H1 (cell line): ENCODE measurements at regions not wholly inside any gene's neighbourhood (a gene's known extent, or its start where the extent isn't known, plus 50 kb on each side); places are given as distances from the start of the nearest gene placed in this dataset.

Experiments
- CTCF ChIA-PET: fragments of 300-600 bp; sonication (Branson Sonifier 250); formaldehyde crosslinking; loops from one replicate; lab custom pipeline; 2021; ENCODE audit not compliant: partially characterized antibody; lab: Charles Lee
- POLR2A ChIA-PET: fragments of 300-600 bp; sonication (Branson Sonifier 250); formaldehyde crosslinking; loops from one replicate; lab custom pipeline; 2021; ENCODE audit warnings: inconsistent platforms; ENCODE audit not compliant: partially characterized antibody; lab: Charles Lee
- DNase-seq, 2 experiments: peaks; one replicate each; pipeline versions ENCODE4 v3.0.0 to v3.0.0-alpha.2; 2010 to 2022; ENCODE audit warnings: low spot score in 2 of 2, low read depth in 1 of 2, mixed read lengths in 1 of 2
- FAIRE-seq: peaks from 2 replicates; lab custom pipeline; 2011; peaks lifted over from hg19 to GRCh38; lab: Jason Lieb, UNC
- H2AFZ ChIP-seq: 2 replicates; pipeline ENCODE4 v1.8.1; 2012; ENCODE audit warnings: low read length, inconsistent platforms
- H2AK5ac ChIP-seq: 2 replicates; pipeline ENCODE4 v1.6.1; 2013; ENCODE audit warnings: low read depth, low read length
- H2BK120ac ChIP-seq: replicated peaks from 2 replicates; pipeline ENCODE3; 2013; ENCODE audit warnings: low read depth, low read length, inconsistent platforms
- H2BK12ac ChIP-seq: 2 replicates; pipeline ENCODE4 v1.6.1; 2013; ENCODE audit warnings: low read depth, low read length
- H2BK15ac ChIP-seq: 2 replicates; pipeline ENCODE4 v1.6.1; 2013; ENCODE audit warnings: low read length
- H2BK20ac ChIP-seq: 2 replicates; pipeline ENCODE4 v1.6.1; 2013; ENCODE audit warnings: low read length
- H2BK5ac ChIP-seq: 2 replicates; pipeline ENCODE4 v1.6.1; 2013; ENCODE audit warnings: low read depth, low read length
- H3K14ac ChIP-seq: 2 replicates; pipeline ENCODE4 v1.6.1; 2013; ENCODE audit warnings: inconsistent platforms; ENCODE audit not compliant: insufficient read length
- H3K18ac ChIP-seq: 2 replicates; pipeline ENCODE4 v1.6.1; 2013; ENCODE audit warnings: low read length; ENCODE audit errors: extremely low read depth
- H3K23ac ChIP-seq: 2 replicates; pipeline ENCODE4 v1.6.1; 2013; ENCODE audit warnings: inconsistent platforms; ENCODE audit not compliant: insufficient read length
- H3K23me2 ChIP-seq: 2 replicates; pipeline ENCODE4 v1.6.1; 2013; ENCODE audit warnings: low read depth, low read length
- H3K27ac ChIP-seq: 2 replicates; pipeline ENCODE4 v1.6.1; 2011; ENCODE audit warnings: low read depth, low read length, inconsistent platforms
- H3K27me3 ChIP-seq, 4 experiments: replicated peaks in 1 of 4; 1 replicate in 1 of 4; 2 replicates in 3 of 4; pipeline versions ENCODE4 v1.6.1 to v1.8.1; 2011 to 2013; ENCODE audit warnings: low read length in 3 of 4, mild to moderate bottlenecking in 3 of 4, inconsistent platforms in 2 of 4, mixed read lengths in 2 of 4, moderate library complexity in 1 of 4; ENCODE audit not compliant: control insufficient read depth in 3 of 4, insufficient read depth in 3 of 4; ENCODE audit errors: extremely low read depth in 1 of 4
- H3K36me3 ChIP-seq, 4 experiments: 2 replicates each; pipeline versions ENCODE4 v1.6.1 to v1.8.1; 2011 to 2013; ENCODE audit warnings: mild to moderate bottlenecking in 4 of 4, low read length in 3 of 4, moderate library complexity in 2 of 4, control low read depth in 1 of 4, inconsistent platforms in 1 of 4; ENCODE audit not compliant: insufficient read depth in 4 of 4, control insufficient read depth in 2 of 4
- H3K4ac ChIP-seq: replicated peaks from 2 replicates; pipeline ENCODE3; 2013; ENCODE audit warnings: low read length, low read depth, mixed read lengths, inconsistent platforms; ENCODE audit not compliant: insufficient read length
- H3K4me1 ChIP-seq, 4 experiments: replicated peaks in 1 of 4; 1 replicate in 1 of 4; 2 replicates in 3 of 4; pipeline versions ENCODE4 v1.6.1 to v1.8.1; 2011 to 2013; ENCODE audit warnings: low read length in 3 of 4, inconsistent platforms in 2 of 4, mixed read lengths in 1 of 4; ENCODE audit not compliant: insufficient read depth in 4 of 4, control insufficient read depth in 3 of 4
- H3K4me2 ChIP-seq, 2 experiments: 2 replicates each; pipeline versions ENCODE4 v1.6.1 to v1.8.1; 2011 to 2013; ENCODE audit warnings: low read depth in 2 of 2, low read length in 2 of 2, control low read depth in 1 of 2, inconsistent platforms in 1 of 2, mild to moderate bottlenecking in 1 of 2; ENCODE audit not compliant: insufficient read depth in 1 of 2
- H3K4me3 ChIP-seq, 4 experiments: fragments of 200-600, 300-600 bp in 1 of 4; sonication (generic), shearing (Covaris generic), sonication (Bioruptor Twin) in 1 of 4; 2 replicates each; pipeline versions ENCODE4 v1.5.1 to v1.8.1; 2011 to 2016; ENCODE audit warnings: low read length in 4 of 4, low read depth in 3 of 4, control low read depth in 2 of 4, inconsistent platforms in 2 of 4, mild to moderate bottlenecking in 2 of 4, mixed read lengths in 1 of 4, moderate library complexity in 1 of 4; ENCODE audit not compliant: insufficient read depth in 2 of 4; ENCODE audit errors: extremely low read depth in 1 of 4
- H3K56ac ChIP-seq: replicated peaks from 2 replicates; pipeline ENCODE3; 2013; ENCODE audit warnings: low read depth, mild to moderate bottlenecking, mixed read lengths, low read length, inconsistent platforms; ENCODE audit not compliant: insufficient read length
- H3K79me1 ChIP-seq: 2 replicates; pipeline ENCODE4 v1.6.1; 2013; ENCODE audit warnings: low read depth, low read length, control low read depth
- H3K79me2 ChIP-seq, 2 experiments: 2 replicates each; pipeline versions ENCODE4 v1.6.1 to v1.8.1; 2012 to 2013; ENCODE audit warnings: low read length in 2 of 2, mild to moderate bottlenecking in 2 of 2, inconsistent platforms in 1 of 2; ENCODE audit not compliant: insufficient read depth in 2 of 2, control insufficient read depth in 1 of 2
- H3K9ac ChIP-seq, 4 experiments: replicated peaks in 1 of 4; 1 replicate in 1 of 4; 2 replicates in 3 of 4; pipeline versions ENCODE4 v1.6.1 to v1.8.1; 2011 to 2013; ENCODE audit warnings: low read depth in 3 of 4, low read length in 3 of 4, control low read depth in 2 of 4, mild to moderate bottlenecking in 2 of 4, moderate library complexity in 2 of 4, inconsistent platforms in 1 of 4; ENCODE audit errors: extremely low read depth in 1 of 4
- H3K9me3 ChIP-seq, 2 experiments: 2 replicates each; pipeline versions ENCODE4 v1.6.1 to v1.8.1; 2012 to 2013; ENCODE audit warnings: mild to moderate bottlenecking in 2 of 2, moderate library complexity in 2 of 2, control low read depth in 1 of 2, inconsistent platforms in 1 of 2, low read depth in 1 of 2, low read length in 1 of 2, mixed read lengths in 1 of 2; ENCODE audit not compliant: insufficient read depth in 2 of 2
- H4K20me1 ChIP-seq, 2 experiments: replicated peaks in 1 of 2; 2 replicates each; pipeline versions ENCODE3 to v1.8.1; 2011 to 2013; ENCODE audit warnings: inconsistent platforms in 2 of 2, low read length in 2 of 2, mild to moderate bottlenecking in 1 of 2; ENCODE audit not compliant: insufficient read depth in 2 of 2, control insufficient read depth in 1 of 2
- H4K5ac ChIP-seq: 2 replicates; pipeline ENCODE4 v1.6.1; 2013; ENCODE audit warnings: low read length, low read depth, mixed read lengths, inconsistent platforms; ENCODE audit not compliant: insufficient read length
- H4K8ac ChIP-seq: 2 replicates; pipeline ENCODE4 v1.8.0; 2013; ENCODE audit warnings: mild to moderate bottlenecking, moderate library complexity, low read length, inconsistent platforms; ENCODE audit not compliant: insufficient read depth; ENCODE audit errors: extremely low read depth
- H4K91ac ChIP-seq: replicated peaks from 2 replicates; pipeline ENCODE3; 2013; ENCODE audit warnings: low read length, mixed read lengths, inconsistent platforms; ENCODE audit not compliant: insufficient read length
- ASH2L ChIP-seq: fragments of 200-600, 300-600 bp; sonication (generic); IDR thresholded peaks from one replicate; pipeline ENCODE4 v1.7.1; 2017; ENCODE audit warnings: low read length
- BACH1 ChIP-seq: IDR thresholded peaks from 2 replicates; pipeline ENCODE4 v1.6.1; 2012; ENCODE audit warnings: low read length, improper control_type of control experiment
- CHD1 ChIP-seq: IDR thresholded peaks from 2 replicates; pipeline ENCODE4 v1.6.1; 2012; ENCODE audit warnings: low read depth, low read length, improper control_type of control experiment
- CREB1 ChIP-seq: IDR thresholded peaks from 2 replicates; pipeline ENCODE4 v1.6.1; 2012; ENCODE audit warnings: inconsistent platforms
- NANOG ChIP-seq: IDR thresholded peaks from 2 replicates; pipeline ENCODE4 v1.6.1; 2011; ENCODE audit warnings: low read length, low read depth, mild to moderate bottlenecking, inconsistent platforms; ENCODE audit not compliant: insufficient read depth, poor library complexity, severe bottlenecking
- TCF12 ChIP-seq: IDR thresholded peaks from 2 replicates; pipeline ENCODE4 v1.6.1; 2011; ENCODE audit warnings: low read depth, mild to moderate bottlenecking, low read length
- TEAD4 ChIP-seq: IDR thresholded peaks from 2 replicates; pipeline ENCODE4 v1.6.1; 2012; ENCODE audit warnings: low read depth, low read length, inconsistent platforms, mixed read lengths
- ZNF274 ChIP-seq: IDR thresholded peaks from 2 replicates; pipeline ENCODE4 v1.7.0; 2012; ENCODE audit warnings: low read length, borderline replicate concordance; ENCODE audit errors: extremely low read depth
- WGBS, 2 experiments: shearing (Covaris generic) in 1 of 2; methylation state at CpG; one replicate each; pipeline versions ENCODE4 v1.1.6 to v1.1.7; 2013 to 2015; ENCODE audit warnings: low lambda C conversion rate in 2 of 2, mixed read lengths in 2 of 2, inconsistent platforms in 1 of 2, low coverage in 1 of 2, missing lambda C conversion rate in 1 of 2; ENCODE audit not compliant: insufficient replicate concordance in 2 of 2, insufficient coverage in 1 of 2, insufficient read length in 1 of 2; ENCODE audit errors: extremely low coverage in 1 of 2, missing lambda C conversion rate in 1 of 2; 5-methylcytosine and 5-hydroxymethylcytosine counted together
- TF ChIP-seq, protein P1 (sequence below): IDR thresholded peaks from 2 replicates; pipeline ENCODE4 v1.6.1; 2012; ENCODE audit warnings: inconsistent platforms

DNA sequence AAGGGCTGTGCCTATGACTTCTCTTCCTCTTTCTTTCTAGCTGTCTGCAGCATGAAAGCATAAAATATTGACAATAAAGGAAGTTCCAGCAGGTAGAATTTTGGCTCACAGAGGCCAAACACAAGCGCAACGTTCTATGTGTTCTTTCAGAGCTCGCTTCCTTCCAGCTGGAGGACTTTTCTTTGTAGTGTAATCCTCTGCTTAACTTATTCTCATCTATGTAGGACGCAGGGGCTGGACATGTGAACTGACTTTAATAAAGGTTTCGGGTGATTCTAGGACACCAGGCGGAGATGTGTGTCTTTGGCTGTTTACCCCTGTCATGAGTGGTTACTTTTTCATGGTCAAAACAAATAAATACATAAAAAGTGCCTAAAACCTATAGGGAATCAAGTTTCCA, 191.5 kb upstream of the MAF start:
- no peaks in the 10 kb centered on the region for H4K20me1 ChIP-seq
- no peak overlapping the region for H3K23ac ChIP-seq
- H3K4me1 ChIP-seq = no peaks in the 10 kb centered on the region
- no peak overlapping the region for H2BK120ac ChIP-seq
- H4K91ac ChIP-seq = no peak overlapping the region
- no peak overlapping the region for H3K18ac ChIP-seq
- H3K4ac ChIP-seq = no peak overlapping the region
- H3K56ac ChIP-seq = no peak overlapping the region
- H2BK20ac ChIP-seq = no peak overlapping the region
- H2BK15ac ChIP-seq = no peak overlapping the region
- ChIA-PET POLR2A (no interaction called here), CTCF (no interaction called here)
- H3K23me2 ChIP-seq = no peaks in the 10 kb centered on the region
- 96% methylated on average over 6 of the region's 6 CpGs; no CpG with 5 or more reads in 1 of the 2 experiments for WGBS, 2 experiments
- no peaks in the 10 kb centered on the region for H3K79me2 ChIP-seq
- H3K27ac ChIP-seq = no peak overlapping the region
- no peak overlapping the region for H4K5ac ChIP-seq
- H3K9me3 ChIP-seq = no peaks in the 10 kb centered on the region
- no peaks in the 10 kb centered on the region for H3K27me3 ChIP-seq
- H2BK5ac ChIP-seq = no peak overlapping the region
- no peak overlapping the region for H4K8ac ChIP-seq
- no peak overlapping the region for H3K4me3 ChIP-seq
- no peak overlapping the region for H2AK5ac ChIP-seq
- DNase-seq (no peak), FAIRE-seq (no peak)
- H3K9ac ChIP-seq = no peak overlapping the region
- no peaks in the 10 kb centered on the region for H3K36me3 ChIP-seq
- H3K79me1 ChIP-seq = no peaks in the 10 kb centered on the region
- H2AFZ ChIP-seq = no peak overlapping the region
- no peak overlapping the region for H3K4me2 ChIP-seq
- no peak overlapping the region for H3K14ac ChIP-seq
- no peak overlapping the region for H2BK12ac ChIP-seq
- no peak for TF ChIP-seq BACH1
- TF ChIP-seq, protein P1, sequence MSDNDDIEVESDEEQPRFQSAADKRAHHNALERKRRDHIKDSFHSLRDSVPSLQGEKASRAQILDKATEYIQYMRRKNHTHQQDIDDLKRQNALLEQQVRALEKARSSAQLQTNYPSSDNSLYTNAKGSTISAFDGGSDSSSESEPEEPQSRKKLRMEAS = no peak
- TF ChIP-seq TEAD4 = no peak
- no peak for TF ChIP-seq ASH2L
- no peak for TF ChIP-seq CREB1
- TF ChIP-seq TCF12 = no peak
- TF ChIP-seq NANOG = no peak
- TF ChIP-seq ZNF274 = no peak
- no peak for TF ChIP-seq CHD1
